ENCODE measurements at regions not wholly inside any gene's neighbourhood (a gene's known extent, or its start where the extent isn't known, plus 50 kb on each side); places are given as distances from the start of the nearest gene placed in this dataset.

- H3K27me3 ChIP-seq (ENCODE audit: control insufficient read depth, insufficient read depth, low read length), result no peaks in the 10 kb centered on the region
- H3K4me1 ChIP-seq (ENCODE audit: control insufficient read depth, insufficient read depth, low read length), result no peaks in the 10 kb centered on the region
- H3K4me3 ChIP-seq (ENCODE audit: low read length), result no peak overlapping the region
- no peak overlapping the region for H3K27ac ChIP-seq (ENCODE audit: low read length)
- no peak for DNase-seq (ENCODE audit: low read depth, low spot score)
- H3K9me3 ChIP-seq (ENCODE audit: control insufficient read depth, insufficient read depth, low read length), result no peaks in the 10 kb centered on the region
- no peaks in the 10 kb centered on the region for H3K36me3 ChIP-seq (ENCODE audit: control insufficient read depth, insufficient read depth, low read length)
These were observed 128.0 kb downstream of the C4orf33 start for GRCh38 chr4:129223945-129224344.

- Histone ChIP-seq H3K4me3 (ENCODE audit: low read length) (no peak overlapping the region), H3K4me1 (ENCODE audit: control insufficient read depth, insufficient read depth, low read length) (no peaks in the 10 kb centered on the region), H3K27me3 (ENCODE audit: control insufficient read depth, insufficient read depth, low read length) (no peaks in the 10 kb centered on the region), H3K27ac (ENCODE audit: low read length) (no peak overlapping the region), H3K36me3 (ENCODE audit: control insufficient read depth, insufficient read depth, low read length) (no peaks in the 10 kb centered on the region), H3K9me3 (ENCODE audit: control insufficient read depth, insufficient read depth, low read length) (no peaks in the 10 kb centered on the region)
- WGBS (ENCODE audit: insufficient coverage, insufficient read length), result no CpG with 5 or more reads among the region's 4 CpGs
- no peak for DNase-seq (ENCODE audit: low read depth, low spot score)
These were observed 134.9 kb downstream of the C4orf33 start for GRCh38 chr4:129230846-129231245.

GRCh38 chr4:129231945-129232588 lies 136.1 kb downstream of the C4orf33 start:
- Histone ChIP-seq H3K36me3 (ENCODE audit: control insufficient read depth, insufficient read depth, low read length) (no peaks in the 10 kb centered on the region), H3K9me3 (ENCODE audit: control insufficient read depth, insufficient read depth, low read length) (no peaks in the 10 kb centered on the region), H3K4me3 (ENCODE audit: low read length) (no peak overlapping the region), H3K27me3 (ENCODE audit: control insufficient read depth, insufficient read depth, low read length) (no peaks in the 10 kb centered on the region), H3K27ac (ENCODE audit: low read length) (no peak overlapping the region), H3K4me1 (ENCODE audit: control insufficient read depth, insufficient read depth, low read length) (no peaks in the 10 kb centered on the region)
- no peak for DNase-seq (ENCODE audit: low read depth, low spot score)
- no CpG with 5 or more reads among the region's 2 CpGs for WGBS (ENCODE audit: insufficient coverage, insufficient read length)

DNA sequence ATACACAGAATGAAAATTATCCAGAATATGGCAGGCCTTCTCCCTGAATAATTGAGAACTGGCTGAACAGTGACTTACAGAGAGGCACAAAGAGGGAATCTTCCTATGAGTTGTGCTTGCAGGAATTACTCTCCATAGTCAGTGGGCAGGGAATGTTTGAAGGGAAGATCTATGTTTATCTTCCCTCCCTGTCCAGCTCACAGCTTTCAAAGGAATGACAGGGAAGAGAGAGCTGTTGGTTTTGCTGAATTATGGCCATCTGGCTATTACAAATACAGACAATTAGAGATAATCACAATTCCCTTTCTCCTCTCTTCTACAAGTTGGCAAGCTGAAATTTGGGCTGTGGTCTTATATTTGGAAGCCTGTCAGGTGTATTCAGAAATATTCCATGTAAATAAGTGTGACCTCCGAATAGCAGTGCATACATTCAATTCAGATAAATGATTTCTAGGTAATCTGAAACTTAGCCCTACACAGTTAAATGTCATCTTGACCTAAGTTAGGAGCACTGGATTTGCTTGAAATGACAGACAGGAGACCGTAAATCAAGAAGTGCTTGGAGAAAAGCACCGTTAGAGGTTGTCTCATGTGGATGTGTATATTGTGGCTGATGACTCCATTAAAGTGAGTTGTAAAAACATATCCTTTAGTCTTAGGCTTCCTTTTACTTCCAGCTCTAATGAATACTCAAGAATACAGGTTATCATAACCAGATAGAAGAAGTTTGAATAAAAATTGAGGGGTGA lies 136.8 kb downstream of the C4orf33 start:
- H3K4me1 ChIP-seq (ENCODE audit: control insufficient read depth, insufficient read depth, low read length), result no peaks in the 10 kb centered on the region
- no peak overlapping the region for H3K27ac ChIP-seq (ENCODE audit: low read length)
- no peak overlapping the region for H3K4me3 ChIP-seq (ENCODE audit: low read length)
- DNase-seq (ENCODE audit: low read depth, low spot score), result no peak
- H3K36me3 ChIP-seq (ENCODE audit: control insufficient read depth, insufficient read depth, low read length), result no peaks in the 10 kb centered on the region
- whole genome bisulfite sequencing (ENCODE audit: insufficient coverage, insufficient read length), result no CpG with 5 or more reads among the region's 3 CpGs
- H3K27me3 ChIP-seq (ENCODE audit: control insufficient read depth, insufficient read depth, low read length), result no peaks in the 10 kb centered on the region
- H3K9me3 ChIP-seq (ENCODE audit: control insufficient read depth, insufficient read depth, low read length), result no peaks in the 10 kb centered on the region

- H3K4me1 ChIP-seq (ENCODE audit: control insufficient read depth, insufficient read depth, low read length), result no peaks in the 10 kb centered on the region
- no peak for DNase-seq (ENCODE audit: low read depth, low spot score)
- no peaks in the 10 kb centered on the region for H3K27me3 ChIP-seq (ENCODE audit: control insufficient read depth, insufficient read depth, low read length)
- WGBS (ENCODE audit: insufficient coverage, insufficient read length), result no CpG with 5 or more reads among the region's 1 CpG
- H3K9me3 ChIP-seq (ENCODE audit: control insufficient read depth, insufficient read depth, low read length), result no peaks in the 10 kb centered on the region
- H3K36me3 ChIP-seq (ENCODE audit: control insufficient read depth, insufficient read depth, low read length), result no peaks in the 10 kb centered on the region
- H3K4me3 ChIP-seq (ENCODE audit: low read length), result no peak overlapping the region
- H3K27ac ChIP-seq (ENCODE audit: low read length), result no peak overlapping the region
These were observed 137.7 kb downstream of the C4orf33 start for GRCh38 chr4:129233691-129234090.

- no CpG with 5 or more reads among the region's 3 CpGs for WGBS (ENCODE audit: insufficient coverage, insufficient read length)
- H3K4me1 ChIP-seq (ENCODE audit: control insufficient read depth, insufficient read depth, low read length), result no peaks in the 10 kb centered on the region
- H3K4me3 ChIP-seq (ENCODE audit: low read length), result no peak overlapping the region
- no peak for DNase-seq (ENCODE audit: low read depth, low spot score)
- no peak overlapping the region for H3K27ac ChIP-seq (ENCODE audit: low read length)
- H3K36me3 ChIP-seq (ENCODE audit: control insufficient read depth, insufficient read depth, low read length), result no peaks in the 10 kb centered on the region
- no peaks in the 10 kb centered on the region for H3K9me3 ChIP-seq (ENCODE audit: control insufficient read depth, insufficient read depth, low read length)
- H3K27me3 ChIP-seq (ENCODE audit: control insufficient read depth, insufficient read depth, low read length), result no peaks in the 10 kb centered on the region
These were observed 140.4 kb downstream of the C4orf33 start for GRCh38 chr4:129236351-129236750.

- H3K4me3 ChIP-seq (ENCODE audit: low read length), result no peak overlapping the region
- WGBS (ENCODE audit: insufficient coverage, insufficient read length), result no CpG with 5 or more reads among the region's 3 CpGs
- H3K27me3 ChIP-seq (ENCODE audit: control insufficient read depth, insufficient read depth, low read length), result no peaks in the 10 kb centered on the region
- H3K9me3 ChIP-seq (ENCODE audit: control insufficient read depth, insufficient read depth, low read length), result no peaks in the 10 kb centered on the region
- H3K4me1 ChIP-seq (ENCODE audit: control insufficient read depth, insufficient read depth, low read length), result no peaks in the 10 kb centered on the region
- no peak for DNase-seq (ENCODE audit: low read depth, low spot score)
- H3K36me3 ChIP-seq (ENCODE audit: control insufficient read depth, insufficient read depth, low read length), result no peaks in the 10 kb centered on the region
- H3K27ac ChIP-seq (ENCODE audit: low read length), result no peak overlapping the region
These were observed 143.1 kb downstream of the C4orf33 start for GRCh38 chr4:129239088-129239487.

DNA sequence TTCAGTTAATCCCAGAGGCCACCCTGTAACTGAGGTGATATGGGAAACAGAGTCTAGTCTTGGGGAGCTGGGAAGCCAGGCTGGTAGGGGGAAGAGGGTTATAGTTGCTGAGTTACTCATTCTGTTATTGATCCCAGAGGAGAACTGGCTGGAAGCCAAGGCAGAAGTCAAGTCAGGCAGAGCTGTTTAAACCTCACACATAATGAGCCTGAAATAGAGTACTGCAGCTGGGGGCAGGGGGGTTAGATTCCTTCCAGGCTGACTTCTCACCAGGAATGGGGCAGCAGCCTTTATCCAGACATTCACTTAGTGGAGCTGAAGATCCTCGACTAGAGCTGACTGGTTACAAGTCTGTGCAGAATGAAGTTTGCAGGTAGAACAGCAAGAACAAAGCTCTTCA lies 144.9 kb downstream of the C4orf33 start:
- WGBS (ENCODE audit: insufficient coverage, insufficient read length), result no CpG with 5 or more reads among the region's 1 CpG
- H3K27ac ChIP-seq (ENCODE audit: low read length), result no peak overlapping the region
- H3K27me3 ChIP-seq (ENCODE audit: control insufficient read depth, insufficient read depth, low read length), result no peaks in the 10 kb centered on the region
- no peak for DNase-seq (ENCODE audit: low read depth, low spot score)
- H3K36me3 ChIP-seq (ENCODE audit: control insufficient read depth, insufficient read depth, low read length), result no peaks in the 10 kb centered on the region
- no peak overlapping the region for H3K4me3 ChIP-seq (ENCODE audit: low read length)
- no peaks in the 10 kb centered on the region for H3K9me3 ChIP-seq (ENCODE audit: control insufficient read depth, insufficient read depth, low read length)
- no peaks in the 10 kb centered on the region for H3K4me1 ChIP-seq (ENCODE audit: control insufficient read depth, insufficient read depth, low read length)

GRCh38 chr4:129246145-129246544 lies 150.2 kb downstream of the C4orf33 start:
- no peak overlapping the region for H3K27ac ChIP-seq (ENCODE audit: low read length)
- no CpG with 5 or more reads among the region's 4 CpGs for WGBS (ENCODE audit: insufficient coverage, insufficient read length)
- H3K4me3 ChIP-seq (ENCODE audit: low read length), result no peak overlapping the region
- no peaks in the 10 kb centered on the region for H3K36me3 ChIP-seq (ENCODE audit: control insufficient read depth, insufficient read depth, low read length)
- H3K4me1 ChIP-seq (ENCODE audit: control insufficient read depth, insufficient read depth, low read length), result no peaks in the 10 kb centered on the region
- DNase-seq (ENCODE audit: low read depth, low spot score), result no peak
- H3K9me3 ChIP-seq (ENCODE audit: control insufficient read depth, insufficient read depth, low read length), result no peaks in the 10 kb centered on the region
- H3K27me3 ChIP-seq (ENCODE audit: control insufficient read depth, insufficient read depth, low read length), result no peaks in the 10 kb centered on the region

GRCh38 chr4:129246910-129247461 lies 151.0 kb downstream of the C4orf33 start:
- H3K27me3 ChIP-seq (ENCODE audit: control insufficient read depth, insufficient read depth, low read length), result no peaks in the 10 kb centered on the region
- no peak for DNase-seq (ENCODE audit: low read depth, low spot score)
- no CpG with 5 or more reads among the region's 15 CpGs for WGBS (ENCODE audit: insufficient coverage, insufficient read length)
- H3K27ac ChIP-seq (ENCODE audit: low read length), result no peak overlapping the region
- H3K36me3 ChIP-seq (ENCODE audit: control insufficient read depth, insufficient read depth, low read length), result no peaks in the 10 kb centered on the region
- H3K9me3 ChIP-seq (ENCODE audit: control insufficient read depth, insufficient read depth, low read length), result no peaks in the 10 kb centered on the region
- H3K4me3 ChIP-seq (ENCODE audit: low read length), result no peak overlapping the region
- no peaks in the 10 kb centered on the region for H3K4me1 ChIP-seq (ENCODE audit: control insufficient read depth, insufficient read depth, low read length)

Data from iPS DF 6.9 (cell line).